Lung (tissue), 11 donors: ENCODE measurements at regions not wholly inside any gene's neighbourhood (a gene's known extent, or its start where the extent isn't known, plus 50 kb on each side); places are given as distances from the start of the nearest gene placed in this dataset.
A peak's percentile ranks its signal among the peaks of the same experiment; 100 is the strongest.
"Not testable (repeated sequence)": the region's sequence is repeated elsewhere in the genome, so short reads cannot be mapped to it uniquely, and the experiment has no call there.

Experiments
- ATAC-seq: fragments of 200-7000 bp; cut with Tn5 transposase; one replicate; pipeline ENCODE4 v1.9.1; 2020; ENCODE audit warnings: moderate number of reproducible peaks; ENCODE audit not compliant: insufficient read depth, low FRiP score
- DNase-seq, 3 donors: peaks; one replicate each; pipeline ENCODE4 v3.0.0-alpha.2; 2013 to 2017
- H3K27ac ChIP-seq, 2 donors: one replicate each; pipeline ENCODE4 v1.5.1; 2013; ENCODE audit warnings: mild to moderate bottlenecking in 2 of 2, moderate library complexity in 2 of 2, control low read depth in 1 of 2, inconsistent platforms in 1 of 2, low read depth in 1 of 2, low read length in 1 of 2
- H3K27me3 ChIP-seq, 3 donors: one replicate each; pipeline ENCODE4 v1.5.1; 2013; ENCODE audit warnings: low read length in 2 of 3; ENCODE audit not compliant: control insufficient read depth in 3 of 3, insufficient read depth in 3 of 3
- H3K36me3 ChIP-seq, 4 donors: one replicate each; pipeline ENCODE4 v1.5.1; 2013; ENCODE audit warnings: low read length in 4 of 4, mild to moderate bottlenecking in 1 of 4, moderate library complexity in 1 of 4; ENCODE audit not compliant: control insufficient read depth in 4 of 4, insufficient read depth in 4 of 4
- H3K4me1 ChIP-seq, 5 donors: one replicate each; pipeline ENCODE4 v1.5.1; 2013; ENCODE audit warnings: low read length in 5 of 5, mild to moderate bottlenecking in 2 of 5, moderate library complexity in 1 of 5; ENCODE audit not compliant: control insufficient read depth in 5 of 5, insufficient read depth in 5 of 5
- H3K4me3 ChIP-seq: one replicate; pipeline ENCODE4 v1.5.1; 2013; ENCODE audit warnings: mild to moderate bottlenecking, control low read depth, moderate library complexity
- H3K9ac ChIP-seq, 2 donors: one replicate each; pipeline ENCODE4 v1.5.1; 2013; ENCODE audit warnings: low read length in 2 of 2, control low read depth in 1 of 2; ENCODE audit not compliant: insufficient read depth in 1 of 2
- H3K9me3 ChIP-seq, 4 donors: one replicate each; pipeline ENCODE4 v1.5.1; 2013; ENCODE audit warnings: low read length in 3 of 4, mild to moderate bottlenecking in 1 of 4, moderate library complexity in 1 of 4; ENCODE audit not compliant: control insufficient read depth in 4 of 4, insufficient read depth in 3 of 4
- WGBS, 2 donors: extraction: QIAGEN DNeasy Blood & Tissue Kit; methylation state at CpG; one replicate each; pipeline ENCODE4 v1.1.7; 2013; 5-methylcytosine and 5-hydroxymethylcytosine counted together
- TF ChIP-seq, protein P1 (sequence below): IDR thresholded peaks from 2 replicates; pipeline ENCODE4 v1.5.1; 2012; ENCODE audit warnings: mild to moderate bottlenecking; ENCODE audit errors: control extremely low read depth, extremely low read depth
- donor health status: control.
- donor health status: control.
- donor health status: Bipolar disorder and iron deficiency.
- donor health status: healthy.
- donor health status: DM: yes; HTN: yes; CAD: no.

DNA sequence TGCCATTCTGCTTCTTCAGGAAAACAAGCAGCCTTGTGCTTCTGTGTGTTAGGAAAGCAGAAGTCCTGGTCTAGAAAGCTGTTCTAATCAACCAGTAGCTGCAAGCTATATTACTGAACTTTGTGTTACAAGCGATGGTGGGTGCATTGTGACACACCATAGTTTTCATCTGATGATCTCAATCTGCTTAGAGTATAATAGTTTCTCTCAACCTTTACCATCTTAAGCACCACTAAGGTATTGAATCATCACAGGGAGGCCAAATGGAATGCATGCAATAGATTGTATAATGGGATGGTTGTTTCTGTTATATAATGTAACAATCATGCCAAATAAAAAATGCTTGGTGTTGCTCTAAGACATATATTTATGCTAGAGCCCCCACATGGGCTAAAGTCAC lies 771.7 kb downstream of the NOVA1 start:
- TF ChIP-seq, protein P1, sequence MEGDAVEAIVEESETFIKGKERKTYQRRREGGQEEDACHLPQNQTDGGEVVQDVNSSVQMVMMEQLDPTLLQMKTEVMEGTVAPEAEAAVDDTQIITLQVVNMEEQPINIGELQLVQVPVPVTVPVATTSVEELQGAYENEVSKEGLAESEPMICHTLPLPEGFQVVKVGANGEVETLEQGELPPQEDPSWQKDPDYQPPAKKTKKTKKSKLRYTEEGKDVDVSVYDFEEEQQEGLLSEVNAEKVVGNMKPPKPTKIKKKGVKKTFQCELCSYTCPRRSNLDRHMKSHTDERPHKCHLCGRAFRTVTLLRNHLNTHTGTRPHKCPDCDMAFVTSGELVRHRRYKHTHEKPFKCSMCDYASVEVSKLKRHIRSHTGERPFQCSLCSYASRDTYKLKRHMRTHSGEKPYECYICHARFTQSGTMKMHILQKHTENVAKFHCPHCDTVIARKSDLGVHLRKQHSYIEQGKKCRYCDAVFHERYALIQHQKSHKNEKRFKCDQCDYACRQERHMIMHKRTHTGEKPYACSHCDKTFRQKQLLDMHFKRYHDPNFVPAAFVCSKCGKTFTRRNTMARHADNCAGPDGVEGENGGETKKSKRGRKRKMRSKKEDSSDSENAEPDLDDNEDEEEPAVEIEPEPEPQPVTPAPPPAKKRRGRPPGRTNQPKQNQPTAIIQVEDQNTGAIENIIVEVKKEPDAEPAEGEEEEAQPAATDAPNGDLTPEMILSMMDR = no peak
- H3K9ac ChIP-seq = no peak overlapping the region
- H3K4me3 ChIP-seq = no peak overlapping the region
- no peaks in the 10 kb centered on the region for H3K36me3 ChIP-seq
- H3K27me3 ChIP-seq = no peaks in the 10 kb centered on the region
- H3K27ac ChIP-seq = no peak overlapping the region
- H3K9me3 ChIP-seq = no peaks in the 10 kb centered on the region
- ATAC-seq = no peak
- DNase-seq = no peak
- H3K4me1 ChIP-seq = no peaks in the 10 kb centered on the region
- WGBS, 2 donors = 84 to 88% methylated on average over 1 of the region's 1 CpG

DNA sequence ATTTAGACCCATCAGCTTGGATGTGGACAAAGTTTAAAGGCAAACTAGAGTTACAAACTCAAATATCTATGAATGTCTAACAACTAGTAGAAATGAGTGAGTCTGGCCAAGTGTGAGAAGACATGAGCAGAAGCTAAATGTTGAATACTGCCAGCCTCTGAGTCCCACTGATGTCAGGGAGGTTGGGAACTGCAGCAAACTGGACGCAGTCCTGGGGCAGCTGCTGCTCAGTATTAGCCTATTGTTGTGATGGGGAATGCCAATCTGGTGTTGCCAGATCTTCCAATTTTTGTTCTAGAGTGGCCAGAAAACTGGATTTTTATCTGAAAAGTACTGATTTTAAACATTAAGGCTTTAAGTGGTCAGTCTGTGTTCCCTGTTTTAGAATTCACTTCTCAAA lies 770.4 kb upstream of the STXBP6 start:
- ATAC-seq = no peak
- H3K4me3 ChIP-seq = no peak overlapping the region

DNA sequence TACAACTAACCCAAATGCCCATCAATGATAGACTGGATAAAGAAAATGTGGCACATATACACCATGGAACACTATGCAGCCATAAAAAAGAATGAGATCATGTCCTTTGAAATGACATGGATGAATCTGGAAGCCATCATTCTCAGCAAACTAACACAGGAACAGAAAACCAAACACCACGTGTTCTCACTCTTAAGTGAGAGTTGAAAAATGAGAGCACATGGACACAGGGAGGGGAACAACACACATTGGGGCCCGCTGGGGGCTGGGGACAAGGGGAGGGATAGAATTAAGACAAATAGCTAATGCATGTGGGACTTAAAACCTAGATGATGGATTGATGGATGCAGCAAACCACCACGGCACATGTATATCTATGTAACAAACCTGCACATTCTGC lies 764.7 kb upstream of the STXBP6 start:
- 75 to 80% methylated on average over 3 of the region's 3 CpGs for WGBS, 2 donors
- H3K27me3 ChIP-seq, H3K9me3 ChIP-seq, H3K27ac ChIP-seq, ATAC-seq, H3K4me3 ChIP-seq, H3K36me3 ChIP-seq, H3K9ac ChIP-seq, H3K4me1 ChIP-seq, DNase-seq: not testable (repeated sequence)

More for the DNA sequence above, 770.4 kb upstream of the STXBP6 start:
- Histone ChIP-seq H3K4me1 (no peaks in the 10 kb centered on the region), H3K27me3 (no peaks in the 10 kb centered on the region), H3K9me3 (no peaks in the 10 kb centered on the region), H3K9ac (no peak overlapping the region), H3K27ac (no peak overlapping the region), H3K36me3 (no peaks in the 10 kb centered on the region)
- no peak for DNase-seq
- TF ChIP-seq, protein P1 = no peak
- WGBS, 2 donors = 89 to 100% methylated on average over 1 of the region's 1 CpG

DNA sequence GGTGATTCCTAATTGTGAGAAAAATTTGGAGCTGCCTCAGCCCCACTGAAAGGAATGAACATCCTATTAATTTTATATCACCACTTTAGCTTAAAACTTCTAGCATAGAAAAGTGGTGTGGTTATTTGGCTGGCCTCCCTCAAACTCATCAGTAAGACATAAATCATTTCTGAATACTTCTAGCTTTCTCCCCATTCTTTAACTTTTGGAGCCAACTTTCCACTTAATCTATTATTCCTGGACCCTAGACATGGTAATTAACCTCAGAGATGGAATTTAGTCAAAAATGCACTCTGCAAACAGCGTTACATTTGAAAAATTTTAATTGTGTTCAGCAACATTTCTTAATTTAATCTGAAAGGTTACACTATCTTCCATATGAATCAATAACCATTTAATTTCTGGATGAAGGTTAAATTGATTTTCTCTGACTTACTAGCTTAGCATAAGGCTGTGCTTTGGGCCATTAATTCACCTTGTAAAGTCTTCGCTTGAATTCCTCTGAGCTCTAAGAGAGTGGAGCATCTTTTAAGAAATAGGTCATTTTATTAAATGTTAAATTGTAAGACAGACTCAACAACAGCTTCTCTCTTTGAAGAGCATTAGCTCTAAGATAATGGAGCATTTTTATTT lies 753.6 kb upstream of the STXBP6 start:
- H3K4me1 ChIP-seq = no peaks in the 10 kb centered on the region
- no peak overlapping the region for H3K4me3 ChIP-seq
- TF ChIP-seq, protein P1 = no peak
- no peaks in the 10 kb centered on the region for H3K27me3 ChIP-seq
- ATAC-seq (no peak), DNase-seq (peak in 1 of 3 donors; percentile 24)
- H3K27ac ChIP-seq = no peak overlapping the region
- no peaks in the 10 kb centered on the region for H3K9me3 ChIP-seq
- H3K9ac ChIP-seq = no peak overlapping the region
- H3K36me3 ChIP-seq = no peaks in the 10 kb centered on the region
- WGBS, 2 donors = 79 to 85% methylated on average over 2 of the region's 2 CpGs
